RWPE1 (cell line): ENCODE measurements at regions not wholly inside any gene's neighbourhood (a gene's known extent, or its start where the extent isn't known, plus 50 kb on each side); places are given as distances from the start of the nearest gene placed in this dataset.
A peak's percentile ranks its signal among the peaks of the same experiment; 100 is the strongest.
"Not testable (repeated sequence)": the region's sequence is repeated elsewhere in the genome, so short reads cannot be mapped to it uniquely, and the experiment has no call there.

Experiments used
- CTCF ChIA-PET: fragments of 350-600 bp; sonication (Branson Sonifier 250); formaldehyde crosslinking; extraction: SDS; loops from one replicate; lab custom pipeline; 2021; lab: Yijun Ruan, JAX
- POLR2A ChIA-PET: fragments of 400-600 bp; formaldehyde crosslinking; extraction: SDS; loops from one replicate; lab custom pipeline; 2020; ENCODE audit warnings: antibody characterized with exemption; ENCODE audit not compliant: low non-redundant PET; lab: Yijun Ruan, JAX
- DNase-seq: peaks from one replicate; pipeline ENCODE4 v3.0.0; 2012; ENCODE audit warnings: low spot score
- H3K27ac ChIP-seq: fragments of 450-650 bp; 2 replicates; pipeline ENCODE4 v1.5.1; 2017
- CTCF ChIP-seq: fragments of 450-650 bp; conservative IDR thresholded peaks from 2 replicates; pipeline ENCODE4 v1.5.1; 2017; ENCODE audit warnings: low read depth, mild to moderate bottlenecking

- ChIA-PET CTCF (no interaction called here), POLR2A (no interaction called here)
- no peak for TF ChIP-seq CTCF
- no peak overlapping the region for H3K27ac ChIP-seq
- no peak for DNase-seq
Measured at GRCh38 chr11:101717619-101718018, 133.8 kb upstream of the TRPC6 start.

DNA sequence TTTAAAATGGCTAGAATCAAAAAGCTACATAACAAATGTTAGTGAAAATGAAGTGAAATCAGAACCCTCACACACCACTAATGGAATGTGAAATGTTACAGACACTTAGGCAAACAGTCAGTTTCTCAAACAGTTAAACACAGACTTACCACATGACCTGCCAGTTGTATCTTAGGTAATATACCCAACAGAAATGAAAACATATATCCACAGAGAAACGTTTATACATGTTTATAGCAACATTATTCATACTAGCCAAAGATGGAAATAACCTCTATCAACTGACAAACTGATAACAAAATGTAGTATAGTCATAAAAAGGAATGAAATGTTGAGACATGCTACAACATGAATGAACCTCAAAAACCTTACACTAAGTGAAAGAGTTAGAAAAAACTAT is 131.5 kb upstream of the TRPC6 start:
- ChIA-PET CTCF (no interaction called here), POLR2A (no interaction called here)
- H3K27ac ChIP-seq, result no peak overlapping the region
- no peak for DNase-seq
- TF ChIP-seq CTCF, result no peak

GRCh38 chr11:101707477-101707876 is 123.7 kb upstream of the TRPC6 start:
- ChIA-PET CTCF (no interaction called here), POLR2A (no interaction called here)
- no peak overlapping the region for H3K27ac ChIP-seq
- no peak for TF ChIP-seq CTCF
- DNase-seq, result no peak

DNA sequence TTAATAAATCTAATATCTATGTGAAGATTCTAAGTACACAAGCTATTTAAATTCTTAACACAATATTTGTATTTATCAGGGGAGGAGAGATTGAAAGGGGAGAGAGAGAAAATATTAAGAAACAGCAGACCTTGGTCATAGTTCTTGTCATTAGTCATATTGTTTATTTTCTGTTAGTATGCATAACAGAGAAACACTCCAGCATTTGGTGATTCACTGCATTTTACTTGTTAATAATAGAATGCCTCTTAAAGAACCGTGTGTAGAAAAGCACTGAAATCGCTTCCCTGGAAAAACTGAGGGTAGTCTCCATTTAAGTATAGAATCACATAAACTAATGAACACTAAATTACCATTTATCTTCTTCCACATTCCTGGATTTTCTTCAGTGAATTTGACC is 122.7 kb upstream of the TRPC6 start:
- no peak overlapping the region for H3K27ac ChIP-seq
- POLR2A ChIA-PET, result no interaction called here
- no peak for TF ChIP-seq CTCF
- CTCF ChIA-PET, result interaction anchor here (1.0 kb wide), 1 partner anchor 12 kb away, joined by 3 read pairs; no protein-coding TSS in a partner anchor
- DNase-seq, result peak; percentile 45

GRCh38 chr11:101705972-101706371 is 122.2 kb upstream of the TRPC6 start:
- TF ChIP-seq CTCF, result no peak
- ChIA-PET CTCF (interaction anchor here (1.0 kb wide), 1 partner anchor 11 kb away, joined by 3 read pairs; no protein-coding TSS in a partner anchor), POLR2A (no interaction called here)
- no peak for DNase-seq
- no peak overlapping the region for H3K27ac ChIP-seq

DNA sequence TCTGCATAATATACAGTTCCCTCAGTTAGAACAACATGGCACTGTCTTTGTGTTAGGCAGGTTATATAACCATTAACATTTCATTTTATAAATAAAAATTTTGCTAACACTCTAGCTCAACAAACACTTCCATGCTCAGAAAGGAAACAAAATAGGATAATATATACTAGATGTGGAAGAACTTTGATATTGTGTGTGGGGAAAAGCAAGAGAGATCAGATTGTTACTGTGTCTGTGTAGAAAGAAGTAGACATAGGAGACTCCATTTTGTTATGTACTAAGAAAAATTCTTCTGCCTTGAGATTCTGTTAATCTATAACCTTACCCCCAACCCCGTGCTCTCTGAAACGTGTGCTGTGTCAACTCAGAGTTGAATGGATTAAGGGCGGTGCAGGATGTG is 111.1 kb upstream of the TRPC6 start:
- CTCF ChIA-PET, result interaction anchor here (0.9 kb wide), 1 partner anchor 11 kb away, joined by 3 read pairs; no protein-coding TSS in a partner anchor
- POLR2A ChIA-PET, result not testable (repeated sequence)

DNA sequence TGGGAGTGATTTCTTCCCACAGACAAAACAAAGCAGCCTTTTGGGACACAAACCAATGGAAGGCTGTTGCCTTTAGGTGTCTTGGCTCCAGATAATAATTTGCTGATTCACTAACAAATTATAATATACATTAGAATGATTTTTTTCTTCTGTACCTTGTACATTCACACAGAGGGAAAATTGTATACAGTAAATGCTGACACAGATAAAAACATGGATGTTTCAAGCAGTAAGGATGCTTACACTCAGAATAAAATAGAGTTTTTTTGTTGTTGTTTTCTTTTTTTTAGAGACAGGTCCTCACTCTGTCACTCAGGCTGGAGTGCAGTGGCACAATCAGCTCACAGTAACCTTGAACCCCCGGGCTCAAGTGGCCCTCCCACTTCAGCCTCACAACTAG is 109.2 kb upstream of the TRPC6 start:
- no peak for TF ChIP-seq CTCF
- no peak for DNase-seq
- H3K27ac ChIP-seq, result no peak overlapping the region
- ChIA-PET POLR2A (no interaction called here), CTCF (no interaction called here)

More for the DNA sequence above, 111.1 kb upstream of the TRPC6 start:
- H3K27ac ChIP-seq, DNase-seq: not testable (repeated sequence)
